ENCODE measurements at regions not wholly inside any gene's neighbourhood (a gene's known extent, or its start where the extent isn't known, plus 50 kb on each side); places are given as distances from the start of the nearest gene placed in this dataset.

- no peak overlapping the region for H2BK12ac ChIP-seq (ENCODE audit: low read length in 2 of 2)
Observed at GRCh38 chr2:44839370-44839769, 102.1 kb upstream of the SIX3 start.

GRCh38 chr2:44839771-44840502 lies 101.6 kb upstream of the SIX3 start:
- no peak overlapping the region for H3K14ac ChIP-seq (ENCODE audit: low read length in 2 of 2)
- no peaks in the 10 kb centered on the region for H3K9me3 ChIP-seq (ENCODE audit: control insufficient read depth, low read length)
- no peak for DNase-seq
- H3K9ac ChIP-seq (ENCODE audit: low read length): no peak overlapping the region
- H3K4me1 ChIP-seq (ENCODE audit: control insufficient read depth, insufficient read depth, low read depth, low read length): no peaks in the 10 kb centered on the region
- H2AK5ac ChIP-seq (ENCODE audit: low read length, severe bottlenecking): no peak overlapping the region
- H2BK15ac ChIP-seq (ENCODE audit: low read depth, poor library complexity, severe bottlenecking): no peak overlapping the region
- H3K23ac ChIP-seq (ENCODE audit: low read length in 2 of 2): no peak overlapping the region
- no peak overlapping the region for H3K18ac ChIP-seq (ENCODE audit: low read depth in 1 of 2, low read length in 2 of 2)
- H3K79me1 ChIP-seq (replicated peaks; ENCODE audit: low read length, poor library complexity, severe bottlenecking): no peaks in the 10 kb centered on the region
- no peak overlapping the region for H3K4me2 ChIP-seq (ENCODE audit: low read length, poor library complexity, severe bottlenecking)
- H4K8ac ChIP-seq (ENCODE audit: low read length): no peak overlapping the region
- H3K4me3 ChIP-seq (ENCODE audit: insufficient read depth in 1 of 2, low read depth in 1 of 2, low read length in 2 of 2): no peak overlapping the region
- H3K27ac ChIP-seq (ENCODE audit: low read length, poor library complexity, severe bottlenecking): no peak overlapping the region
- no peak overlapping the region for H2BK120ac ChIP-seq (ENCODE audit: low read depth, low read length)
- no peak overlapping the region for H3K4ac ChIP-seq (ENCODE audit: low read depth in 1 of 2, low read length in 2 of 2)
- 83% methylated on average over 9 of the region's 10 CpGs for WGBS
- no peak overlapping the region for H2AFZ ChIP-seq (ENCODE audit: low read depth, low read length)
- no peak overlapping the region for H2BK12ac ChIP-seq (ENCODE audit: low read length in 2 of 2)
- no peak overlapping the region for H4K91ac ChIP-seq (ENCODE audit: low read length)
- H3K36me3 ChIP-seq (ENCODE audit: control insufficient read depth in 1 of 2, insufficient read depth in 2 of 2, low read depth in 1 of 2, low read length in 2 of 2): no peaks in the 10 kb centered on the region
- H3K27me3 ChIP-seq (ENCODE audit: control insufficient read depth in 1 of 2, insufficient read depth in 1 of 2, low read length in 2 of 2): peaks cover 26 to 51% of the 10 kb centered on the region in 2 experiments
- no peak overlapping the region for H2BK5ac ChIP-seq (ENCODE audit: low read depth, low read length, poor library complexity, severe bottlenecking)

More at GRCh38 chr2:44839370-44839769, 102.1 kb upstream of the SIX3 start:
- Histone ChIP-seq H3K9ac (ENCODE audit: low read length) (no peak overlapping the region), H4K91ac (ENCODE audit: low read length) (no peak overlapping the region), H3K4me3 (ENCODE audit: insufficient read depth in 1 of 2, low read depth in 1 of 2, low read length in 2 of 2) (no peak overlapping the region), H2BK5ac (ENCODE audit: low read depth, low read length, poor library complexity, severe bottlenecking) (no peak overlapping the region), H3K4me2 (ENCODE audit: low read length, poor library complexity, severe bottlenecking) (no peak overlapping the region), H4K8ac (ENCODE audit: low read length) (no peak overlapping the region), H2BK15ac (ENCODE audit: low read depth, poor library complexity, severe bottlenecking) (no peak overlapping the region), H3K23ac (ENCODE audit: low read length in 2 of 2) (no peak overlapping the region), H3K27me3 (ENCODE audit: control insufficient read depth in 1 of 2, insufficient read depth in 1 of 2, low read length in 2 of 2) (peaks cover 26 to 51% of the 10 kb centered on the region in 2 experiments), H2AK5ac (ENCODE audit: low read length, severe bottlenecking) (no peak overlapping the region), H3K36me3 (ENCODE audit: control insufficient read depth in 1 of 2, insufficient read depth in 2 of 2, low read depth in 1 of 2, low read length in 2 of 2) (no peaks in the 10 kb centered on the region), H3K79me1 (replicated peaks; ENCODE audit: low read length, poor library complexity, severe bottlenecking) (no peaks in the 10 kb centered on the region), H2BK120ac (ENCODE audit: low read depth, low read length) (no peak overlapping the region), H3K27ac (ENCODE audit: low read length, poor library complexity, severe bottlenecking) (no peak overlapping the region), H3K4ac (ENCODE audit: low read depth in 1 of 2, low read length in 2 of 2) (no peak overlapping the region), H2AFZ (ENCODE audit: low read depth, low read length) (no peak overlapping the region), H3K18ac (ENCODE audit: low read depth in 1 of 2, low read length in 2 of 2) (no peak overlapping the region), H3K9me3 (ENCODE audit: control insufficient read depth, low read length) (no peaks in the 10 kb centered on the region), H3K4me1 (ENCODE audit: control insufficient read depth, insufficient read depth, low read depth, low read length) (no peaks in the 10 kb centered on the region), H3K14ac (ENCODE audit: low read length in 2 of 2) (no peak overlapping the region)
- WGBS: 96% methylated on average over 3 of the region's 5 CpGs
- DNase-seq: no peak

- Histone ChIP-seq H3K36me3 (ENCODE audit: control insufficient read depth in 1 of 2, insufficient read depth in 2 of 2, low read depth in 1 of 2, low read length in 2 of 2) (no peaks in the 10 kb centered on the region), H3K23ac (ENCODE audit: low read length in 2 of 2) (no peak overlapping the region), H2BK5ac (ENCODE audit: low read depth, low read length, poor library complexity, severe bottlenecking) (no peak overlapping the region), H3K9me3 (ENCODE audit: control insufficient read depth, low read length) (no peaks in the 10 kb centered on the region), H2BK15ac (ENCODE audit: low read depth, poor library complexity, severe bottlenecking) (no peak overlapping the region), H2BK12ac (ENCODE audit: low read length in 2 of 2) (no peak overlapping the region), H3K18ac (ENCODE audit: low read depth in 1 of 2, low read length in 2 of 2) (no peak overlapping the region), H3K4me1 (ENCODE audit: control insufficient read depth, insufficient read depth, low read depth, low read length) (no peaks in the 10 kb centered on the region), H2BK120ac (ENCODE audit: low read depth, low read length) (no peak overlapping the region), H3K9ac (ENCODE audit: low read length) (no peak overlapping the region), H3K4me2 (ENCODE audit: low read length, poor library complexity, severe bottlenecking) (no peak overlapping the region), H4K91ac (ENCODE audit: low read length) (no peak overlapping the region), H3K4ac (ENCODE audit: low read depth in 1 of 2, low read length in 2 of 2) (no peak overlapping the region), H3K79me1 (replicated peaks; ENCODE audit: low read length, poor library complexity, severe bottlenecking) (no peaks in the 10 kb centered on the region), H2AFZ (ENCODE audit: low read depth, low read length) (no peak overlapping the region), H3K27me3 (ENCODE audit: control insufficient read depth in 1 of 2, insufficient read depth in 1 of 2, low read length in 2 of 2) (peaks cover 26 to 51% of the 10 kb centered on the region in 2 experiments), H3K27ac (ENCODE audit: low read length, poor library complexity, severe bottlenecking) (no peak overlapping the region), H3K14ac (ENCODE audit: low read length in 2 of 2) (no peak overlapping the region), H3K4me3 (ENCODE audit: insufficient read depth in 1 of 2, low read depth in 1 of 2, low read length in 2 of 2) (no peak overlapping the region), H2AK5ac (ENCODE audit: low read length, severe bottlenecking) (no peak overlapping the region), H4K8ac (ENCODE audit: low read length) (no peak overlapping the region)
- DNase-seq: no peak
- 42% methylated on average over 1 of the region's 1 CpG for WGBS
Observed at GRCh38 chr2:44840503-44840850, 101.0 kb upstream of the SIX3 start.

- 91% methylated on average over 7 of the region's 7 CpGs for WGBS
- Histone ChIP-seq H3K79me1 (replicated peaks; ENCODE audit: low read length, poor library complexity, severe bottlenecking) (no peaks in the 10 kb centered on the region), H3K27ac (ENCODE audit: low read length, poor library complexity, severe bottlenecking) (no peak overlapping the region), H2BK5ac (ENCODE audit: low read depth, low read length, poor library complexity, severe bottlenecking) (no peak overlapping the region), H2BK12ac (ENCODE audit: low read length in 2 of 2) (no peak overlapping the region), H2AFZ (ENCODE audit: low read depth, low read length) (no peak overlapping the region), H3K27me3 (ENCODE audit: control insufficient read depth in 1 of 2, insufficient read depth in 1 of 2, low read length in 2 of 2) (peaks cover 28 to 45% of the 10 kb centered on the region in 2 experiments), H3K9ac (ENCODE audit: low read length) (no peak overlapping the region), H4K8ac (ENCODE audit: low read length) (no peak overlapping the region), H3K4me3 (ENCODE audit: insufficient read depth in 1 of 2, low read depth in 1 of 2, low read length in 2 of 2) (no peak overlapping the region), H2AK5ac (ENCODE audit: low read length, severe bottlenecking) (no peak overlapping the region), H3K4ac (ENCODE audit: low read depth in 1 of 2, low read length in 2 of 2) (no peak overlapping the region), H3K14ac (ENCODE audit: low read length in 2 of 2) (no peak overlapping the region), H3K18ac (ENCODE audit: low read depth in 1 of 2, low read length in 2 of 2) (no peak overlapping the region), H3K9me3 (ENCODE audit: control insufficient read depth, low read length) (peaks cover 5% of the 10 kb centered on the region), H3K23ac (ENCODE audit: low read length in 2 of 2) (no peak overlapping the region), H3K4me2 (ENCODE audit: low read length, poor library complexity, severe bottlenecking) (no peak overlapping the region), H2BK15ac (ENCODE audit: low read depth, poor library complexity, severe bottlenecking) (no peak overlapping the region), H3K36me3 (ENCODE audit: control insufficient read depth in 1 of 2, insufficient read depth in 2 of 2, low read depth in 1 of 2, low read length in 2 of 2) (no peaks in the 10 kb centered on the region), H3K4me1 (ENCODE audit: control insufficient read depth, insufficient read depth, low read depth, low read length) (no peaks in the 10 kb centered on the region), H4K91ac (ENCODE audit: low read length) (no peak overlapping the region), H2BK120ac (ENCODE audit: low read depth, low read length) (no peak overlapping the region)
- DNase-seq: no peak
Observed at GRCh38 chr2:44843086-44843485, 98.4 kb upstream of the SIX3 start.
